Neuronal stem cell (in vitro differentiated cells): ENCODE measurements at regions not wholly inside any gene's neighbourhood (a gene's known extent, or its start where the extent isn't known, plus 50 kb on each side); places are given as distances from the start of the nearest gene placed in this dataset.

Source experiments
- DNase-seq: peaks from one replicate; pipeline ENCODE4 v3.0.0-alpha.2; 2013; ENCODE audit warnings: low spot score
- H2AFZ ChIP-seq: one replicate; pipeline ENCODE4 v1.6.1; 2013; ENCODE audit warnings: mild to moderate bottlenecking, low read length, inconsistent platforms
- H2AK5ac ChIP-seq: 2 replicates; pipeline ENCODE4 v1.6.1; 2013; ENCODE audit warnings: low read depth, mild to moderate bottlenecking, inconsistent platforms, low read length, moderate library complexity, mixed read lengths
- H2BK120ac ChIP-seq: 2 replicates; pipeline ENCODE4 v1.6.1; 2013; ENCODE audit warnings: low read depth, mild to moderate bottlenecking, inconsistent platforms, low read length, moderate library complexity, mixed read lengths
- H2BK12ac ChIP-seq: one replicate; pipeline ENCODE4 v1.6.1; 2013; ENCODE audit warnings: low read length, inconsistent platforms
- H2BK15ac ChIP-seq: 2 replicates; pipeline ENCODE4 v1.6.1; 2013; ENCODE audit warnings: mild to moderate bottlenecking, low read length, inconsistent platforms, mixed read lengths
- H2BK5ac ChIP-seq: one replicate; pipeline ENCODE4 v1.6.1; 2013; ENCODE audit warnings: inconsistent platforms, mild to moderate bottlenecking, low read length, moderate library complexity
- H3K14ac ChIP-seq: one replicate; pipeline ENCODE4 v1.6.1; 2013; ENCODE audit warnings: low read length, inconsistent platforms
- H3K18ac ChIP-seq: 2 replicates; pipeline ENCODE4 v1.6.1; 2013; ENCODE audit warnings: low read length, inconsistent platforms
- H3K23ac ChIP-seq: 2 replicates; pipeline ENCODE4 v1.6.1; 2013; ENCODE audit warnings: low read depth, mild to moderate bottlenecking, mixed read lengths, low read length, inconsistent platforms; ENCODE audit not compliant: poor library complexity
- H3K27ac ChIP-seq: replicated peaks from 3 replicates; pipeline ENCODE4 v1.5.1; 2013; ENCODE audit warnings: low read length, inconsistent platforms
- H3K27me3 ChIP-seq, 3 experiments: 2 replicates each; pipeline ENCODE4 v1.6.1; 2013; ENCODE audit warnings: low read length in 3 of 3, mild to moderate bottlenecking in 2 of 3, inconsistent platforms in 1 of 3, low read depth in 1 of 3, mixed read lengths in 1 of 3, moderate library complexity in 1 of 3; ENCODE audit not compliant: control insufficient read depth in 3 of 3, insufficient read depth in 3 of 3
- H3K36me3 ChIP-seq, 2 donors: replicated peaks in 1 of 2; 2 replicates each; pipeline ENCODE4 v1.6.1; 2013; ENCODE audit warnings: low read length in 2 of 2; ENCODE audit not compliant: control insufficient read depth in 2 of 2, insufficient read depth in 2 of 2
- H3K4ac ChIP-seq: 2 replicates; pipeline ENCODE4 v1.6.1; 2013; ENCODE audit warnings: inconsistent platforms, mild to moderate bottlenecking, low read length, moderate library complexity
- H3K4me1 ChIP-seq, 2 donors: 1 replicate in 1 of 2; 2 replicates in 1 of 2; pipeline ENCODE4 v1.6.1; 2013; ENCODE audit warnings: low read length in 2 of 2, low read depth in 1 of 2; ENCODE audit not compliant: control insufficient read depth in 2 of 2, insufficient read depth in 1 of 2
- H3K4me2 ChIP-seq: one replicate; pipeline ENCODE4 v1.6.1; 2013; ENCODE audit warnings: mild to moderate bottlenecking, low read length, inconsistent platforms; ENCODE audit not compliant: insufficient read depth, poor library complexity, severe bottlenecking
- H3K4me3 ChIP-seq, 2 donors: 2 replicates each; pipeline ENCODE4 v1.5.1; 2013; ENCODE audit warnings: low read length in 2 of 2, mild to moderate bottlenecking in 2 of 2, inconsistent platforms in 1 of 2, moderate library complexity in 1 of 2
- H3K79me1 ChIP-seq: one replicate; pipeline ENCODE4 v1.6.1; 2013; ENCODE audit warnings: low read depth, mild to moderate bottlenecking, inconsistent platforms, low read length, moderate library complexity
- H3K9ac ChIP-seq: one replicate; pipeline ENCODE4 v1.6.1; 2013; ENCODE audit warnings: mild to moderate bottlenecking, low read depth, low read length, inconsistent platforms; ENCODE audit not compliant: poor library complexity
- H3K9me3 ChIP-seq, 2 donors: replicated peaks in 1 of 2; 2 replicates each; pipeline versions ENCODE3 to v1.6.1; 2013; ENCODE audit warnings: low read length in 2 of 2, mild to moderate bottlenecking in 2 of 2, inconsistent platforms in 1 of 2, low read depth in 1 of 2, mixed read lengths in 1 of 2, moderate library complexity in 1 of 2; ENCODE audit not compliant: control insufficient read depth in 2 of 2, insufficient read depth in 1 of 2
- H4K8ac ChIP-seq: one replicate; pipeline ENCODE4 v1.6.1; 2013; ENCODE audit warnings: low read depth, mild to moderate bottlenecking, inconsistent platforms, low read length, moderate library complexity
- H4K91ac ChIP-seq: one replicate; pipeline ENCODE4 v1.6.1; 2013; ENCODE audit warnings: low read length, low read depth, mild to moderate bottlenecking, inconsistent platforms; ENCODE audit not compliant: poor library complexity
- WGBS, 2 donors: extraction: QIAGEN DNeasy Blood & Tissue Kit; methylation state at CpG; one replicate each; pipeline ENCODE4 v1.1.7; 2013; ENCODE audit warnings: missing lambda C conversion rate in 2 of 2, mixed read lengths in 1 of 2; ENCODE audit not compliant: insufficient read length in 2 of 2, insufficient replicate concordance in 1 of 2; ENCODE audit errors: extremely low coverage in 2 of 2; 5-methylcytosine and 5-hydroxymethylcytosine counted together

- Histone ChIP-seq H3K4ac (no peak overlapping the region), H4K8ac (no peak overlapping the region), H2AFZ (no peak overlapping the region), H3K79me1 (no peaks in the 10 kb centered on the region), H3K23ac (no peak overlapping the region), H3K36me3 (no peaks in the 10 kb centered on the region), H3K4me2 (no peak overlapping the region), H3K18ac (no peak overlapping the region), H2BK15ac (no peak overlapping the region), H3K9me3 (no peaks in the 10 kb centered on the region), H2BK5ac (no peak overlapping the region), H3K9ac (no peak overlapping the region), H3K14ac (no peak overlapping the region), H2BK12ac (no peak overlapping the region), H4K91ac (no peak overlapping the region), H3K27me3 (no peaks in the 10 kb centered on the region), H3K4me1 (no peaks in the 10 kb centered on the region), H2AK5ac (no peak overlapping the region), H2BK120ac (no peak overlapping the region), H3K27ac (no peak overlapping the region), H3K4me3 (no peak overlapping the region)
- no peak for DNase-seq
Observed at GRCh38 chr3:147540921-147541320, 131.8 kb downstream of the ZIC1 start.

DNA sequence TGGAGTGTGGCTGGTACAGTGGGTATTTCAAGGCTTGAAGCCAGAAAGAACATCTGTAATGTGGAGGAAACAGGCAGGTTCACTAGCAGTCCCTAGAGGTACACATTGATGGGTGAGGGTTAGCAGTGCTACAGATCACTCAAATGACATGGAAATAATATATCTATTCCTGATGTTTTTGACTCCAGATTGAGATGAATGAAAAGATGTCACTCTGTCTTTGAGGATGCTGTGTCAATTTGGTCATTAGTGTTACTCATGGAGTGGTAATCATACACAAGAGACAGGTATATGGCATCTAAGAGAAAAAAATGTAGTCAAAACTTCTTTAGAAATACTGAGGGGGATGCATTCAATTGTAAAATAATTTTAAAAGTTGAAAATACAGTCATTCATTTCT, 135.1 kb downstream of the ZIC1 start:
- Histone ChIP-seq H2BK120ac (no peak overlapping the region), H2BK5ac (no peak overlapping the region), H4K91ac (no peak overlapping the region), H3K36me3 (no peaks in the 10 kb centered on the region), H3K79me1 (no peaks in the 10 kb centered on the region), H2BK15ac (no peak overlapping the region), H3K27me3 (no peaks in the 10 kb centered on the region), H3K9me3 (no peaks in the 10 kb centered on the region), H2BK12ac (no peak overlapping the region), H3K4me2 (no peak overlapping the region), H3K18ac (no peak overlapping the region), H3K4ac (no peak overlapping the region), H3K27ac (no peak overlapping the region), H3K23ac (no peak overlapping the region), H3K9ac (no peak overlapping the region), H2AFZ (no peak overlapping the region), H2AK5ac (no peak overlapping the region), H3K14ac (no peak overlapping the region), H3K4me1 (no peaks in the 10 kb centered on the region), H3K4me3 (no peak overlapping the region), H4K8ac (no peak overlapping the region)
- DNase-seq, result no peak

GRCh38 chr3:147551491-147551890, 142.3 kb downstream of the ZIC1 start:
- Histone ChIP-seq H3K4me3 (no peak overlapping the region), H4K91ac (no peak overlapping the region), H3K23ac (no peak overlapping the region), H2AFZ (no peak overlapping the region), H3K4me2 (no peak overlapping the region), H3K4me1 (no peaks in the 10 kb centered on the region), H3K27ac (no peak overlapping the region), H2BK15ac (no peak overlapping the region), H3K14ac (no peak overlapping the region), H3K9me3 (no peaks in the 10 kb centered on the region), H3K27me3 (no peaks in the 10 kb centered on the region), H4K8ac (no peak overlapping the region), H3K36me3 (no peaks in the 10 kb centered on the region), H3K79me1 (no peaks in the 10 kb centered on the region), H2BK5ac (no peak overlapping the region), H3K4ac (no peak overlapping the region), H2BK120ac (no peak overlapping the region), H2BK12ac (no peak overlapping the region), H2AK5ac (no peak overlapping the region), H3K9ac (no peak overlapping the region), H3K18ac (no peak overlapping the region)
- DNase-seq, result no peak
- WGBS, 2 donors, result no CpG with 5 or more reads among the region's 3 CpGs

- H4K8ac ChIP-seq, result no peak overlapping the region
- no peak overlapping the region for H3K18ac ChIP-seq
- no peak overlapping the region for H3K9ac ChIP-seq
- H2AK5ac ChIP-seq, result no peak overlapping the region
- no peak overlapping the region for H3K14ac ChIP-seq
- H3K36me3 ChIP-seq, result no peaks in the 10 kb centered on the region
- H2BK12ac ChIP-seq, result no peak overlapping the region
- H4K91ac ChIP-seq, result no peak overlapping the region
- no peaks in the 10 kb centered on the region for H3K79me1 ChIP-seq
- H2BK15ac ChIP-seq, result no peak overlapping the region
- DNase-seq, result no peak
- H3K4me3 ChIP-seq, result no peak overlapping the region
- no peaks in the 10 kb centered on the region for H3K27me3 ChIP-seq
- H3K4me2 ChIP-seq, result no peak overlapping the region
- no peak overlapping the region for H2AFZ ChIP-seq
- no peak overlapping the region for H2BK120ac ChIP-seq
- no peaks in the 10 kb centered on the region for H3K4me1 ChIP-seq
- H3K27ac ChIP-seq, result no peak overlapping the region
- no peak overlapping the region for H3K4ac ChIP-seq
- no peak overlapping the region for H3K23ac ChIP-seq
- no peaks in the 10 kb centered on the region for H3K9me3 ChIP-seq
- no peak overlapping the region for H2BK5ac ChIP-seq
Observed at GRCh38 chr3:147554332-147554731, 145.2 kb downstream of the ZIC1 start.
